ENCODE measurements at regions not wholly inside any gene's neighbourhood (a gene's known extent, or its start where the extent isn't known, plus 50 kb on each side); places are given as distances from the start of the nearest gene placed in this dataset.

DNA sequence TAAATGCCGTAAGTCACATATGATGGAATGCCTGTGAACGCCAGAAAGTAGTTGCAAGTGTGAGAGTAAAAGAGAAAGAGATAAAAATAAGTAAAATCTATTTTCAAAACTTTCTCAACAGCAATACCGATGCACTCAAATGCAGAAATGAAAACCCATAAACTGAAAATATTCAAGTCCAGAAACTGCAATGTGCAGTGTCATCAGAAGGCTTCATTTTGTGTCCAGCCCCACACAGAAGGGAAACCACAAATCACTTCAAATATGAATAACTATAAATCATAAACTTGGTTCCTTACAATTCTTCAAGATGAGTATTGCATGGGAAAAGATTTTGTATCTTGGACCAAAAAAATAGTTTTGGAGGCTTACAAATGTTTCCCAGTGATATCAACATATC is 375.2 kb upstream of the ANO5 start:
- Histone ChIP-seq H3K36me3 (ENCODE audit: control insufficient read depth, insufficient read depth, low read length) (no peaks in the 10 kb centered on the region), H3K79me2 (ENCODE audit: control insufficient read depth, insufficient read depth, low read length) (no peaks in the 10 kb centered on the region), H3K4me2 (ENCODE audit: extremely low read depth, insufficient read depth, low read length) (no peak overlapping the region), H3K27me3 (ENCODE audit: control insufficient read depth, insufficient read depth, low read length) (no peaks in the 10 kb centered on the region), H3K4me3 (replicated peaks in 1 of 4; ENCODE audit: control extremely low read depth in 1 of 4, insufficient read depth in 1 of 4, low read depth in 3 of 4, low read length in 4 of 4) (no peak overlapping the region), H4K20me1 (ENCODE audit: control insufficient read depth, extremely low read depth, insufficient read depth, low read length) (no peaks in the 10 kb centered on the region), H3K9ac (ENCODE audit: insufficient read depth, low read length) (no peak overlapping the region), H3K4me1 (ENCODE audit: control insufficient read depth, extremely low read depth, insufficient read depth, low read length) (no peaks in the 10 kb centered on the region), H3K27ac (ENCODE audit: insufficient read depth, low read length) (no peak overlapping the region), H3K9me3 (ENCODE audit: control insufficient read depth, insufficient read depth, low read depth, low read length) (no peaks in the 10 kb centered on the region), H2AFZ (ENCODE audit: low read length) (no peak overlapping the region)
- DNase-seq (ENCODE audit: low read depth in 2 of 2), result no peak
- TF ChIP-seq CTCF (conservative IDR thresholded peaks at IDR 0.05 in 1 of 2, IDR thresholded peaks at IDR 0.05 in 1 of 2; ENCODE audit: low read depth in 1 of 2, low read length in 2 of 2) (no peak), EZH2 (IDR thresholded peaks at IDR 0.05; ENCODE audit: low read length, missing control alignments) (no peak)

GRCh38 chr11:21820176-21820575 is 372.7 kb upstream of the ANO5 start:
- no peaks in the 10 kb centered on the region for H3K79me2 ChIP-seq (ENCODE audit: control insufficient read depth, insufficient read depth, low read length)
- no peak overlapping the region for H3K4me2 ChIP-seq (ENCODE audit: extremely low read depth, insufficient read depth, low read length)
- H3K9me3 ChIP-seq (ENCODE audit: control insufficient read depth, insufficient read depth, low read depth, low read length), result no peaks in the 10 kb centered on the region
- no peak overlapping the region for H3K9ac ChIP-seq (ENCODE audit: insufficient read depth, low read length)
- no peak overlapping the region for H3K27ac ChIP-seq (ENCODE audit: insufficient read depth, low read length)
- no peak overlapping the region for H3K4me3 ChIP-seq (replicated peaks in 1 of 4; ENCODE audit: control extremely low read depth in 1 of 4, insufficient read depth in 1 of 4, low read depth in 3 of 4, low read length in 4 of 4)
- no peaks in the 10 kb centered on the region for H3K36me3 ChIP-seq (ENCODE audit: control insufficient read depth, insufficient read depth, low read length)
- H4K20me1 ChIP-seq (ENCODE audit: control insufficient read depth, extremely low read depth, insufficient read depth, low read length), result no peaks in the 10 kb centered on the region
- H3K27me3 ChIP-seq (ENCODE audit: control insufficient read depth, insufficient read depth, low read length), result no peaks in the 10 kb centered on the region
- no peak for DNase-seq (ENCODE audit: low read depth in 2 of 2)
- H3K4me1 ChIP-seq (ENCODE audit: control insufficient read depth, extremely low read depth, insufficient read depth, low read length), result no peaks in the 10 kb centered on the region
- no peak for TF ChIP-seq CTCF (conservative IDR thresholded peaks at IDR 0.05 in 1 of 2, IDR thresholded peaks at IDR 0.05 in 1 of 2; ENCODE audit: low read depth in 1 of 2, low read length in 2 of 2)
- no peak for TF ChIP-seq EZH2 (IDR thresholded peaks at IDR 0.05; ENCODE audit: low read length, missing control alignments)
- H2AFZ ChIP-seq (ENCODE audit: low read length), result no peak overlapping the region

DNA sequence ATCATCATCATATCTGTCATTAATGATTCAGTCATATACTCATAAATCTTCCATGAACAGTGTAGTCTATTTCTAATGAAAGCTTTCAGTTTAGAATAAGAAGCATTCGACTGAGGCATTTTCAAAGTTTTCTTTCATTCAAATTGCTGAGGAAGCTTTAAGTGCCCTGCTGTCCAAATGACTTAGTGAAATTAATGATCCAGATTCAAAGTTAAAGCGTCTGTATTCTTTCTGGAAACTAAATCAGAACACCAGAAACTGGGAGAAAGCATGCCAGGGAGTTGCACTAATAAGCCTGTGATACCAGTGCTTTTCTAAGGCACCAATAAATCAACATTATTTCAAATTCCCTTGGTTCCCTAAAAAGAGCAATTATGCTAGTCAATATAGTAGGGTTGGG is 367.8 kb upstream of the ANO5 start:
- Histone ChIP-seq H4K20me1 (ENCODE audit: control insufficient read depth, extremely low read depth, insufficient read depth, low read length) (no peaks in the 10 kb centered on the region), H3K4me1 (ENCODE audit: control insufficient read depth, extremely low read depth, insufficient read depth, low read length) (no peaks in the 10 kb centered on the region), H3K36me3 (ENCODE audit: control insufficient read depth, insufficient read depth, low read length) (no peaks in the 10 kb centered on the region), H3K4me2 (ENCODE audit: extremely low read depth, insufficient read depth, low read length) (no peak overlapping the region), H3K27me3 (ENCODE audit: control insufficient read depth, insufficient read depth, low read length) (no peaks in the 10 kb centered on the region), H3K79me2 (ENCODE audit: control insufficient read depth, insufficient read depth, low read length) (no peaks in the 10 kb centered on the region), H3K9ac (ENCODE audit: insufficient read depth, low read length) (no peak overlapping the region), H3K27ac (ENCODE audit: insufficient read depth, low read length) (no peak overlapping the region), H3K9me3 (ENCODE audit: control insufficient read depth, insufficient read depth, low read depth, low read length) (no peaks in the 10 kb centered on the region), H3K4me3 (replicated peaks in 1 of 4; ENCODE audit: control extremely low read depth in 1 of 4, insufficient read depth in 1 of 4, low read depth in 3 of 4, low read length in 4 of 4) (no peak overlapping the region), H2AFZ (ENCODE audit: low read length) (no peak overlapping the region)
- TF ChIP-seq CTCF (conservative IDR thresholded peaks at IDR 0.05 in 1 of 2, IDR thresholded peaks at IDR 0.05 in 1 of 2; ENCODE audit: low read depth in 1 of 2, low read length in 2 of 2), result no peak
- no peak for TF ChIP-seq EZH2 (IDR thresholded peaks at IDR 0.05; ENCODE audit: low read length, missing control alignments)
- DNase-seq (ENCODE audit: low read depth in 2 of 2), result no peak
